ENCODE measurements at regions not wholly inside any gene's neighbourhood (a gene's known extent, or its start where the extent isn't known, plus 50 kb on each side); places are given as distances from the start of the nearest gene placed in this dataset.

DNA sequence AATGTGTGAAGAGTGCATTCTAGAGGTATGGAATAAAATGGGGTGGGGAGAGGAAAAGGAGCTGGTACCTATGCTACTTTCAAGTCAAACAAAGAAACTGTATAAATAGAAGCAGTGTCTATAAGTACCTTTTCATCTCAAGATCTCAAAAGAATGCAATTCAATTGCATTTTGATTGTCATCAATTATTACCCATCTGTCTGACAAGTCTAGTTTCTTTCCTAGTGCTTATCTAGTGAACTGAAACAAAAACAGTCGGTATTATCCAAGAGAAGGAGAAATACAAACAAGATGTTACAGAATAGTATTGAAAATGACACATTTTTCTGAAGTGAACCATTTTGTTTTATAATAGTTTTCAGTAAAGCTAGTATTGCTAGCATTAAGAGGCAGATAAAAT is 754.5 kb upstream of the LRRN3 start:
- ATAC-seq (no peak), DNase-seq (no peak)
- Histone ChIP-seq H3K4me3 (no peak overlapping the region), H3K36me3 (no peaks in the 10 kb centered on the region), H3K9me3 (peaks cover 0 to 6% of the 10 kb centered on the region in 2 donors), H3K27ac (no peak overlapping the region), H3K4me1 (no peaks in the 10 kb centered on the region), H3K27me3 (no peaks in the 10 kb centered on the region)
- TF ChIP-seq, protein P1, sequence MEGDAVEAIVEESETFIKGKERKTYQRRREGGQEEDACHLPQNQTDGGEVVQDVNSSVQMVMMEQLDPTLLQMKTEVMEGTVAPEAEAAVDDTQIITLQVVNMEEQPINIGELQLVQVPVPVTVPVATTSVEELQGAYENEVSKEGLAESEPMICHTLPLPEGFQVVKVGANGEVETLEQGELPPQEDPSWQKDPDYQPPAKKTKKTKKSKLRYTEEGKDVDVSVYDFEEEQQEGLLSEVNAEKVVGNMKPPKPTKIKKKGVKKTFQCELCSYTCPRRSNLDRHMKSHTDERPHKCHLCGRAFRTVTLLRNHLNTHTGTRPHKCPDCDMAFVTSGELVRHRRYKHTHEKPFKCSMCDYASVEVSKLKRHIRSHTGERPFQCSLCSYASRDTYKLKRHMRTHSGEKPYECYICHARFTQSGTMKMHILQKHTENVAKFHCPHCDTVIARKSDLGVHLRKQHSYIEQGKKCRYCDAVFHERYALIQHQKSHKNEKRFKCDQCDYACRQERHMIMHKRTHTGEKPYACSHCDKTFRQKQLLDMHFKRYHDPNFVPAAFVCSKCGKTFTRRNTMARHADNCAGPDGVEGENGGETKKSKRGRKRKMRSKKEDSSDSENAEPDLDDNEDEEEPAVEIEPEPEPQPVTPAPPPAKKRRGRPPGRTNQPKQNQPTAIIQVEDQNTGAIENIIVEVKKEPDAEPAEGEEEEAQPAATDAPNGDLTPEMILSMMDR (IDR thresholded peaks at IDR 0.05) = no peak
- intact Hi-C loops (cut with DNase I) = no loop called here

DNA sequence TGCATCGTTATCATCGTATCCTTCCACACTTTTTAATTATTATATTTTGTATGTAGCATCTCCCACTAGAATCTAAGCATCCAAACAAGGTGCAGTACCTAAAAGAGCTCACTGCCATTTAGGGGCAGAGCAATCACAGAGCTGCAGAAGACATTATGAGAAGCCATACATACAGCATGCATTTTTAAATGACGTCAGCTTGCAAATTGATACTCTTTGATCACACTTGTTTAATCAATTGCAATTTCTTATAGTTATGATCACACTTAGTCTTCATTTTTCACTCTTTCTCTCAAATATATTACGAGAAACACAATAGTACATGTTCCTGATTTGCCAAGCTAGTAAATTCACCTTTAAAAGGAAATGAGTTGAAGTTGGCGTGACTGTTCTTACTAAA is 753.3 kb upstream of the LRRN3 start:
- Histone ChIP-seq H3K36me3 (no peaks in the 10 kb centered on the region), H3K27ac (no peak overlapping the region), H3K9me3 (peaks cover 0 to 6% of the 10 kb centered on the region in 2 donors), H3K4me3 (no peak overlapping the region), H3K27me3 (no peaks in the 10 kb centered on the region), H3K4me1 (no peaks in the 10 kb centered on the region)
- no peak for DNase-seq
- TF ChIP-seq, protein P1 (IDR thresholded peaks at IDR 0.05) = no peak
- ATAC-seq = no peak
- intact Hi-C loops (cut with DNase I) = no loop called here

DNA sequence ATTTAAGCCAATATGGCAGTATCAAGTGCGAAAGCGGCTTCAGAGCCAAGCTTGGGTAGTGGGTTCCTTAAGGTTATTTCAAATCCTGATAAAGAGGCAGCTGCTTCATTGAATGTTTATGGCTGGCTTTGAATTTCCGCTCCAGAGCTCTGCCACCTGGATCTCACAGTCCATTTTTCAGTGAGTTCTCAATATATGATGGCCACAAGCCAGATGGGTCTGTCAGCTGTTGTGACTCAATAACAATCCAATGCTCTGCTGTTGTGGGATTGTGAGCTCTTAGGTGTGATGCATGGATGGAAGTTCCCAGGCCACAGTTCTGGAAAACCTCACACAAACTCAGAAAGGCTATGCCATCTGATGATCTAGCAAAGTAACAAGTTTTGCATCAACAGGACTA is 743.8 kb upstream of the LRRN3 start:
- Histone ChIP-seq H3K4me3 (no peak overlapping the region), H3K27ac (no peak overlapping the region), H3K36me3 (no peaks in the 10 kb centered on the region), H3K27me3 (no peaks in the 10 kb centered on the region), H3K9me3 (peaks cover 0 to 19% of the 10 kb centered on the region in 2 donors), H3K4me1 (no peaks in the 10 kb centered on the region)
- TF ChIP-seq, protein P1 (IDR thresholded peaks at IDR 0.05) = no peak
- DNase-seq (no peak), ATAC-seq (no peak)
- intact Hi-C loops (cut with DNase I) = no loop called here

DNA sequence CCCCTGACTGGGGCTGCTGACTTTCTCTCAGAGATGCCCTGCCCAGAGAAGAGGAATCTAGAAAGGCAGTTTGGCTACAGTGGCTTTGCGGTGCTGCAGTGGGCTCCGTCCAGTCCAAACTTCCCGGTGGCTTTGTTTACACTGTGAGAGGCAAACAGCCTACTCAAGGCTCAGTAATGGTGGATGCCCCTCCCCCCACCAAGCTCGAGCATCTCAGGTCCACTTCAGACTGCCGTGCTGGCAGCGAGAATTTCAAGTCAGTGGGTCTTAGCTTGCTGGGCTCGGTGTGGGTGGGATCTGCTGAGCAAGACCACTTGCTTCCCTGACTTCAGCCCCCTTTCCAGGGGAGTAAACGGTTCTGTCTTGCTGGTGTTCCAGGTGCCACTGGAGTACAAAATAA is 734.5 kb upstream of the LRRN3 start:
- Histone ChIP-seq H3K4me1 (no peaks in the 10 kb centered on the region), H3K27ac (no peak overlapping the region), H3K4me3 (no peak overlapping the region), H3K36me3 (no peaks in the 10 kb centered on the region), H3K9me3 (peaks cover 0 to 13% of the 10 kb centered on the region in 2 donors), H3K27me3 (no peaks in the 10 kb centered on the region)
- ATAC-seq = no peak
- intact Hi-C loops (cut with DNase I) = no loop called here
- DNase-seq = peak in 1 of 4 donors; percentile 22
- TF ChIP-seq, protein P1 (IDR thresholded peaks at IDR 0.05) = no peak

DNA sequence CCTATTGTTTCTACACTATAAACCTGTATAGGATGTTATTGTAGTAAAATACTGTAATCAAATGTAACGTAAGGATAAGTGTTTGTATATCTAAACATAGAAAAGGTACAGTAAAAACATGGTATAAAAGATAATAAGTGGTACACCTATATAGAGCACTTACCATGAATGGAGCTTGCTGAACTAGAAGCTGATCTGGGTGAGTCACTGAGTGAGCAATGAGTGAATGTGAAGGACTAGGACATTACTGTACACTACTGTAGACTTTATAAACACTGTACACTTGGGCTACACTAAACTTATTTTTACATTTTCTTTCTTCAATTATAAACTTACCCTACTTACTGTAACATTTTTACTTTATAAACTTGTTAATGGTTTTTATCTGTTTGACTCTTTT is 732.9 kb upstream of the LRRN3 start:
- no peak overlapping the region for H3K4me3 ChIP-seq
- DNase-seq (no peak), ATAC-seq (no peak)
- H3K4me1 ChIP-seq = no peaks in the 10 kb centered on the region
- no peak overlapping the region for H3K27ac ChIP-seq
- no peaks in the 10 kb centered on the region for H3K36me3 ChIP-seq
- no peaks in the 10 kb centered on the region for H3K27me3 ChIP-seq
- peaks cover 0 to under 1% of the 10 kb centered on the region in 2 donors for H3K9me3 ChIP-seq
- intact Hi-C loops (cut with DNase I) = no loop called here
- TF ChIP-seq, protein P1 (IDR thresholded peaks at IDR 0.05) = no peak
